HepG2 (cell line): ENCODE measurements at regions not wholly inside any gene's neighbourhood (a gene's known extent, or its start where the extent isn't known, plus 50 kb on each side); places are given as distances from the start of the nearest gene placed in this dataset.

Experiments
- KAT7 ChIP-seq: IDR thresholded peaks from 2 replicates; pipeline ENCODE4 v1.6.1; 2018; ENCODE audit warnings: borderline replicate concordance, missing compliant biosample characterization
- RAD21 ChIP-seq: fragments of 450-650 bp; formaldehyde crosslinking; IDR thresholded peaks from 2 replicates; pipeline ENCODE4 v1.5.0; 2020; ENCODE audit warnings: mild to moderate bottlenecking
- SMC3 ChIP-seq: IDR thresholded peaks from 2 replicates; pipeline ENCODE4 v1.6.1; 2011; ENCODE audit warnings: low read length, improper control_type of control experiment
- TRIM24 ChIP-seq: sonication (generic); formaldehyde crosslinking; IDR thresholded peaks from 2 replicates; pipeline ENCODE4 v1.8.0; 2022; ENCODE audit warnings: mild to moderate bottlenecking, missing genetic modification reagents
- TF ChIP-seq, protein P1 (sequence below), 2 experiments: sonication (generic) in 1 of 2; formaldehyde crosslinking in 1 of 2; IDR thresholded peaks; 2 replicates each; pipeline versions ENCODE4 v1.5.1 to v1.6.1; 2011 to 2020; ENCODE audit warnings: borderline replicate concordance in 1 of 2, low read depth in 1 of 2, low read length in 1 of 2, mild to moderate bottlenecking in 1 of 2, missing genetic modification reagents in 1 of 2, moderate library complexity in 1 of 2

DNA sequence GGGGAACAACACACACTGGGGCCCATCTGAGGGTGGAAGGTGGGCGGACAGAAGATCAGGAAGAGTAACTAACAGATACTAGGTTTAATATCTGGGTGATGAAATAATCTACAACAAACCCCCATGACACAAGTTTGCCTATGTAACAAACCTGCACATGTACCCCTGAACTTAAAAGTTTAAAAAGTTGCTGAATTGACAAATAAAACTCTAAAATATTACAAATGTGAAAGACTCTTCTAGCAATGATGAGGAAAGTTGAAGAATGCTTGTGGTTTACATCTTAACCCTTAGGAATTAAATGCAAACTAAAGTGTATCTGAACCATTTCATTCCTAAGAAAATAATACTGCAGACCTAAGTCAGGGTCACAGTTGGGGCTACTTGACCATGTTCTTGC lies 525.6 kb upstream of the CAMK1G start:
- TF ChIP-seq TRIM24 (no peak), RAD21 (CRISPR knock-in tag) (no peak), KAT7 (CRISPR knock-in tag) (no peak), SMC3 (no peak)
- TF ChIP-seq, protein P1, sequence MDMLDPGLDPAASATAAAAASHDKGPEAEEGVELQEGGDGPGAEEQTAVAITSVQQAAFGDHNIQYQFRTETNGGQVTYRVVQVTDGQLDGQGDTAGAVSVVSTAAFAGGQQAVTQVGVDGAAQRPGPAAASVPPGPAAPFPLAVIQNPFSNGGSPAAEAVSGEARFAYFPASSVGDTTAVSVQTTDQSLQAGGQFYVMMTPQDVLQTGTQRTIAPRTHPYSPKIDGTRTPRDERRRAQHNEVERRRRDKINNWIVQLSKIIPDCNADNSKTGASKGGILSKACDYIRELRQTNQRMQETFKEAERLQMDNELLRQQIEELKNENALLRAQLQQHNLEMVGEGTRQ (IDR thresholded peaks at IDR 0.05; ENCODE audit: low read depth, low read length), result no peak
- TF ChIP-seq, protein P1 (CRISPR knock-in tag; IDR thresholded peaks at IDR 0.05; ENCODE audit: borderline replicate concordance), result no peak
